ENCODE measurements at regions not wholly inside any gene's neighbourhood (a gene's known extent, or its start where the extent isn't known, plus 50 kb on each side); places are given as distances from the start of the nearest gene placed in this dataset.

DNA sequence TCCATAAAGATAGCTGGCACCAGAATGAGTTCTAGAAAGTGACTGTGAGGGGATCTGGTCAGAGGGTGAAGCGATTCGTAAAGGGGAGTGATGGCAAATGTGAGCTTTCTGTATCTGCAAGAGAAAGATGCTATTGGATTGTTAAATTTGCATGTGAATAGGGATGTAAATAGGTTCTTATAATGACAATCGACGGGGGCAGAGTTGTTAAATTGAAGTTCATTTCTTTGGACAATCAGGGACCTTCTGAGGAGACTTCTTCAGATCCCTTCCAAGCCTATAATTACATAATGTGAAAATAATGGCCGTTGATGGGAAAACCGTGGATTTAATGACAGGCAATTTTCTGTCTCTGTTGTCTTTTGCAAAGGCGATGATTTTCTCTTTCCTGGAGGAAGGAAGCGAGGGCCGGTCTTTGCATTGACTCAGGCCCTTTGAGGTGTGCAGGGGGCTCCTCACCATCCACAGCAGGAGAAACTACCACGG is 52.2 kb upstream of the TMEM18 start:
- DNase-seq (ENCODE audit: low spot score): no peak
- in situ Hi-C loops (cut with MboI; ENCODE audit: low sequenced_read_pairs, unreplicated experiment): no loop called here
- TF ChIP-seq, protein P1, sequence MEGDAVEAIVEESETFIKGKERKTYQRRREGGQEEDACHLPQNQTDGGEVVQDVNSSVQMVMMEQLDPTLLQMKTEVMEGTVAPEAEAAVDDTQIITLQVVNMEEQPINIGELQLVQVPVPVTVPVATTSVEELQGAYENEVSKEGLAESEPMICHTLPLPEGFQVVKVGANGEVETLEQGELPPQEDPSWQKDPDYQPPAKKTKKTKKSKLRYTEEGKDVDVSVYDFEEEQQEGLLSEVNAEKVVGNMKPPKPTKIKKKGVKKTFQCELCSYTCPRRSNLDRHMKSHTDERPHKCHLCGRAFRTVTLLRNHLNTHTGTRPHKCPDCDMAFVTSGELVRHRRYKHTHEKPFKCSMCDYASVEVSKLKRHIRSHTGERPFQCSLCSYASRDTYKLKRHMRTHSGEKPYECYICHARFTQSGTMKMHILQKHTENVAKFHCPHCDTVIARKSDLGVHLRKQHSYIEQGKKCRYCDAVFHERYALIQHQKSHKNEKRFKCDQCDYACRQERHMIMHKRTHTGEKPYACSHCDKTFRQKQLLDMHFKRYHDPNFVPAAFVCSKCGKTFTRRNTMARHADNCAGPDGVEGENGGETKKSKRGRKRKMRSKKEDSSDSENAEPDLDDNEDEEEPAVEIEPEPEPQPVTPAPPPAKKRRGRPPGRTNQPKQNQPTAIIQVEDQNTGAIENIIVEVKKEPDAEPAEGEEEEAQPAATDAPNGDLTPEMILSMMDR (IDR thresholded peaks at IDR 0.05; ENCODE audit: borderline replicate concordance, control extremely low read depth, extremely low read depth, insufficient read depth, missing control alignments): no peak

DNA sequence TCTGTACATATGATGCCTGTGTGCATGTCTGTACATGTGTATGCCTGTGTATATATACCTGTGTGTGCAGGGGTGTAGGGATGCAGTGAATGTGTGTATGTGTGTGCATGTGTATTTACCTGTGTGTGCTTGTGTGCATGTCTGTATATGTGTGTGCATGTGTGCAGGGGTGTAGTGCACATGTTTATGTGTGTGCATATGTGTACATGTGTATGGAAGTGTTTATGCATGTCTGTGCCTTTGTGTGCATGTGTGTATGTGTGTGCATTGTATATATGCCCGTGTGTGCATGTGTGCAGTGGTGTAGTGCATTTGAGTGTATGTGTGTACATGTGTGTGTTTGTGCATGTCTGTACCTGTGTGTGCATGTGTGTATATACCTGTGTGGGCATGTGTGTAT is 51.0 kb upstream of the TMEM18 start:
- in situ Hi-C loops (cut with MboI; ENCODE audit: low sequenced_read_pairs, unreplicated experiment): no loop called here
- TF ChIP-seq, protein P1 (IDR thresholded peaks at IDR 0.05; ENCODE audit: borderline replicate concordance, control extremely low read depth, extremely low read depth, insufficient read depth, missing control alignments): no peak
- DNase-seq (ENCODE audit: low spot score): no peak

DNA sequence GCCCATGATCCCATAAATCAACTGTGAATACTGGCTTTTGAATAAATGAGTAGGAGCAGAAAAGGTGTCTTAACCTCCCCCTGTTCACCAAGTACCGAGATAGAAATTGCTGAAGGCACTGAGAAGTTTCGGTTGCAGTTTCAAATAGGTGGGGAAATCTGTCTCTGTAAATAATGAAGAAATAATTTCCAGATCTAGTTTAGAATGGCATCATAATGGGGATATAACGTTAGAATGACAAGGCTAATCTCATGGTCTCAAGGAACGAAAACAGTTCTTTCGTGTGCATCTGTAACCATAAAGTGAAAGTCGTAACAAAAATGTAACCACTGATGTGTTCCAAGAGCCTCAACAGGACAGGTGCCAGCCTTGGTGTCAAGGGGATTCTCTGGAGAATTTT is 49.9 kb upstream of the TMEM18 start:
- in situ Hi-C loops (cut with MboI; ENCODE audit: low sequenced_read_pairs, unreplicated experiment): no loop called here
- TF ChIP-seq, protein P1 (IDR thresholded peaks at IDR 0.05; ENCODE audit: borderline replicate concordance, control extremely low read depth, extremely low read depth, insufficient read depth, missing control alignments): no peak
- peak; percentile 44 for DNase-seq (ENCODE audit: low spot score)
